HCT116 (cell line): ENCODE measurements at regions not wholly inside any gene's neighbourhood (a gene's known extent, or its start where the extent isn't known, plus 50 kb on each side); places are given as distances from the start of the nearest gene placed in this dataset.

Experiments used
- ATAC-seq: fragments of 200-7000 bp; cut with Tn5 transposase; 2 replicates; pipeline ENCODE4 v1.9.1; 2020; ENCODE audit warnings: mild to moderate bottlenecking, moderate library complexity
- BruUV-seq: library from RNA; stranded (reverse); fragments of 400-500 nt; replicated peaks from 2 replicates; lab custom pipeline; 2021; lab: Mats Ljungman, UMichigan
- CTCF ChIA-PET: fragments of 300-600 bp; sonication (Branson Sonifier 250); formaldehyde crosslinking; loops from one replicate; lab custom pipeline; 2021; ENCODE audit warnings: antibody characterized with exemption; lab: Charles Lee
- POLR2A ChIA-PET: fragments of 300-600, 350-600 bp; sonication (Branson Sonifier 250); formaldehyde crosslinking; loops from one replicate; lab custom pipeline; 2021; ENCODE audit warnings: antibody characterized with exemption; lab: Charles Lee
- RAD21 ChIA-PET, 2 experiments: fragments of 300-600 bp; sonication (Branson Sonifier 250); formaldehyde crosslinking; loops; one replicate each; lab custom pipeline; 2023; ENCODE audit warnings: low total read pairs in 2 of 2; ENCODE audit not compliant: uncharacterized antibody in 2 of 2, unreplicated experiment in 2 of 2, low non-redundant PET in 1 of 2; lab: Charles Lee
- DNase-seq: peaks from one replicate; pipeline ENCODE4 v3.0.0-alpha.2; 2010; ENCODE audit warnings: low read depth, low spot score
- H2AFZ ChIP-seq: fragments of 200-600 bp; shearing (Covaris generic), sonication (generic); 2 replicates; pipeline ENCODE4 v1.6.1; 2017; ENCODE audit warnings: low read depth, mixed run types, mixed read lengths, antibody characterized with exemption, low read length; ENCODE audit not compliant: poor library complexity, severe bottlenecking
- H3K27ac ChIP-seq: 2 replicates; pipeline ENCODE4 v1.5.1; 2012; ENCODE audit warnings: low read depth, low read length
- H3K27me3 ChIP-seq: fragments of 200-600 bp; sonication (generic); 2 replicates; pipeline ENCODE4 v1.6.1; 2016; ENCODE audit warnings: mixed run types, low read length, mixed read lengths; ENCODE audit not compliant: insufficient read depth
- H3K36me3 ChIP-seq, 2 experiments: fragments of 200-500 bp in 1 of 2; fragments of 200-600 bp in 1 of 2; sonication (Bioruptor generic) in 1 of 2; sonication (generic) in 1 of 2; 2 replicates each; pipeline versions ENCODE4 v1.5.1 to v1.6.1; 2014 to 2016; ENCODE audit warnings: low read length in 2 of 2, inconsistent platforms in 1 of 2, mixed read lengths in 1 of 2, mixed run types in 1 of 2; ENCODE audit not compliant: insufficient read depth in 2 of 2, control insufficient read depth in 1 of 2
- H3K4me1 ChIP-seq, 2 experiments: fragments of 200-600 bp in 1 of 2; sonication (generic) in 1 of 2; 2 replicates each; pipeline versions ENCODE4 v1.5.1 to v1.6.1; 2012 to 2017; ENCODE audit warnings: low read length in 2 of 2, inconsistent platforms in 1 of 2, mild to moderate bottlenecking in 1 of 2, mixed read lengths in 1 of 2, mixed run types in 1 of 2, moderate library complexity in 1 of 2; ENCODE audit not compliant: insufficient read depth in 2 of 2, control insufficient read depth in 1 of 2
- H3K4me2 ChIP-seq: fragments of 200-600 bp; sonication (generic); 2 replicates; pipeline ENCODE4 v1.6.1; 2017; ENCODE audit warnings: mixed run types, low read length, mixed read lengths
- H3K4me3 ChIP-seq, 2 experiments: fragments of 200-600 bp in 1 of 2; sonication (generic) in 1 of 2; replicated peaks in 1 of 2; 2 replicates each; pipeline ENCODE4 v1.5.1; 2011 to 2016; ENCODE audit warnings: low read length in 2 of 2, control low read depth in 1 of 2, low read depth in 1 of 2, mild to moderate bottlenecking in 1 of 2, mixed read lengths in 1 of 2, mixed run types in 1 of 2
- H3K79me2 ChIP-seq: fragments of 200-600 bp; sonication (generic); 2 replicates; pipeline ENCODE4 v1.6.1; 2017; ENCODE audit warnings: mild to moderate bottlenecking, mixed run types, low read length, moderate library complexity, mixed read lengths; ENCODE audit not compliant: insufficient read depth
- H3K9ac ChIP-seq: fragments of 200-600 bp; sonication (generic); 2 replicates; pipeline ENCODE4 v1.6.1; 2016; ENCODE audit warnings: low read length, mixed read lengths
- H3K9me2 ChIP-seq: fragments of 200-600 bp; sonication (generic), shearing (Covaris generic); 2 replicates; pipeline ENCODE4 v1.6.1; 2017; ENCODE audit warnings: mixed run types, mild to moderate bottlenecking, moderate library complexity; ENCODE audit not compliant: insufficient read depth
- H3K9me3 ChIP-seq, 2 experiments: fragments of 200-500 bp in 1 of 2; fragments of 200-600 bp in 1 of 2; sonication (Bioruptor generic) in 1 of 2; sonication (generic) in 1 of 2; 2 replicates each; pipeline ENCODE4 v1.6.1; 2014 to 2017; ENCODE audit warnings: low read length in 2 of 2, mixed read lengths in 2 of 2, inconsistent platforms in 1 of 2, low read depth in 1 of 2, mild to moderate bottlenecking in 1 of 2, mixed run types in 1 of 2, moderate library complexity in 1 of 2; ENCODE audit not compliant: control insufficient read depth in 1 of 2, insufficient read depth in 1 of 2
- H4K20me1 ChIP-seq: fragments of 200-600 bp; sonication (generic), shearing (Covaris generic); 2 replicates; pipeline ENCODE4 v1.6.1; 2017; ENCODE audit warnings: mixed run types, mild to moderate bottlenecking, moderate library complexity; ENCODE audit not compliant: insufficient read depth
- CEBPB ChIP-seq: IDR thresholded peaks from 2 replicates; pipeline ENCODE4 v1.6.1; 2012; ENCODE audit warnings: low read depth
- EGR1 ChIP-seq: IDR thresholded peaks from 2 replicates; pipeline ENCODE4 v1.6.1; 2012; ENCODE audit warnings: low read depth
- EZH2 ChIP-seq: fragments of 200-600 bp; sonication (generic); IDR thresholded peaks from 2 replicates; pipeline ENCODE4 v1.6.1; 2017; ENCODE audit warnings: antibody characterized with exemption, mixed run types
- FOSL1 ChIP-seq: IDR thresholded peaks from 2 replicates; pipeline ENCODE4 v1.6.1; 2012; ENCODE audit warnings: low read depth
- JUND ChIP-seq: IDR thresholded peaks from 2 replicates; pipeline ENCODE4 v1.6.1; 2012
- POLR2A ChIP-seq: IDR thresholded peaks from 2 replicates; pipeline ENCODE4 v1.7.0; 2011; ENCODE audit warnings: borderline replicate concordance; ENCODE audit not compliant: insufficient read depth, insufficient read length; ENCODE audit errors: extremely low read depth
- RAD21 ChIP-seq: IDR thresholded peaks from 2 replicates; pipeline ENCODE4 v1.6.1; 2012; ENCODE audit warnings: low read depth, mild to moderate bottlenecking
- SIN3A ChIP-seq: IDR thresholded peaks from 2 replicates; pipeline ENCODE4 v1.6.1; 2012; ENCODE audit warnings: low read depth
- SP1 ChIP-seq: IDR thresholded peaks from 2 replicates; pipeline ENCODE4 v1.6.1; 2012; ENCODE audit warnings: low read depth
- SRF ChIP-seq: IDR thresholded peaks from 2 replicates; pipeline ENCODE4 v1.6.1; 2012; ENCODE audit warnings: low read depth
- TCF7L2 ChIP-seq: IDR thresholded peaks from 2 replicates; pipeline ENCODE4 v1.7.0; 2011; ENCODE audit warnings: borderline replicate concordance, inconsistent platforms; ENCODE audit not compliant: insufficient read depth, insufficient read length; ENCODE audit errors: extremely low read depth
- YY1 ChIP-seq: IDR thresholded peaks from 2 replicates; pipeline ENCODE4 v1.6.1; 2011; ENCODE audit warnings: low read length, low read depth, moderate library complexity, mild to moderate bottlenecking; ENCODE audit not compliant: insufficient replicate concordance; ENCODE audit errors: extremely low read depth
- ZFX ChIP-seq: fragments of 450-650 bp; IDR thresholded peaks from 2 replicates; pipeline ENCODE4 v1.6.1; 2017
- ZNF274 ChIP-seq: fragments of 200-500 bp; sonication (Bioruptor generic); IDR thresholded peaks from 2 replicates; pipeline ENCODE4 v1.6.1; 2014; ENCODE audit warnings: mild to moderate bottlenecking, low read depth, low read length, inconsistent platforms
- intact Hi-C: fragments of 100-400 bp; cut with micrococcal nuclease; formaldehyde crosslinking; loops from 2 replicates; pipeline ENCODE4 v1.10.0; 2022
- TF ChIP-seq, protein P1 (sequence below), 3 experiments: fragments of 200-600 bp in 1 of 3; sonication (generic) in 1 of 3; IDR thresholded peaks in 2 of 3; conservative IDR thresholded peaks in 1 of 3; 2 replicates each; pipeline ENCODE4 v1.5.1; 2012 to 2017; ENCODE audit warnings: low read depth in 2 of 3, low read length in 2 of 3, antibody characterized with exemption in 1 of 3, borderline replicate concordance in 1 of 3, control low read depth in 1 of 3, mild to moderate bottlenecking in 1 of 3, mixed read lengths in 1 of 3, mixed run types in 1 of 3, moderate library complexity in 1 of 3; ENCODE audit not compliant: insufficient read depth in 1 of 3
- TF ChIP-seq, protein P2 (sequence below): IDR thresholded peaks from 2 replicates; pipeline ENCODE4 v1.6.1; 2012; ENCODE audit warnings: low read depth
- TF ChIP-seq, protein P3 (sequence below): IDR thresholded peaks from 2 replicates; pipeline ENCODE4 v1.6.1; 2012
- TF ChIP-seq, protein P4 (sequence below): IDR thresholded peaks from 2 replicates; pipeline ENCODE4 v1.6.1; 2011; ENCODE audit warnings: mild to moderate bottlenecking, low read length, moderate library complexity; ENCODE audit not compliant: insufficient replicate concordance; ENCODE audit errors: extremely low read depth
- TF ChIP-seq, protein P5 (sequence below): IDR thresholded peaks from 2 replicates; pipeline ENCODE4 v1.6.1; 2012

DNA sequence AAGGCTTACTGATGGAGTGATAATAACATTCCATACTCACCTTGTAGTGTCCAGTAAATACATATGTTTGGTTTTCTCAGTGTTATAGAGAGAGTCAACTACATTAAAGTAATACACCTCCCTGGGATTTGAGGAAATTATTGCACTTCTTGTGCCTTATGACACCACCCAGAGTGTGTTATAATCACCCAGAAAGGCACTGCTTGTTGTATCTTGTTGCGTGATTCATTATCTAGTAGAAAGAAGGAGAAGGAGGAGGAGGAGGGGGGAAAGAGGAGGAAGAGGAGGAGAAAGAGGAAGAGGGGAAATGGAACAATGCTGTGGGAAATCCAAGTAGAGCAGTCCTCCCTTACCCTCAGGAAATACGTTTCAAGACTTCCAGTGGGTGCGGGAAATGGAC, 661.8 kb upstream of the WWC1 start:
- Histone ChIP-seq H3K9me3 (no peaks in the 10 kb centered on the region), H3K4me3 (no peak overlapping the region), H3K4me2 (no peak overlapping the region), H3K4me1 (no peaks in the 10 kb centered on the region), H2AFZ (no peak overlapping the region), H3K9me2 (no peaks in the 10 kb centered on the region), H3K27me3 (peaks cover 39% of the 10 kb centered on the region), H3K9ac (no peak overlapping the region), H3K27ac (no peak overlapping the region), H4K20me1 (no peaks in the 10 kb centered on the region), H3K36me3 (no peaks in the 10 kb centered on the region), H3K79me2 (no peaks in the 10 kb centered on the region)
- CTCF ChIA-PET, result no interaction called here
- no TSS peak for BruUV-seq
- ATAC-seq, result no peak
- no peak for DNase-seq
- POLR2A ChIA-PET, result no interaction called here
- TF ChIP-seq CEBPB (no peak), FOSL1 (no peak), POLR2A (no peak), SRF (no peak), SP1 (no peak), ZFX (no peak), EZH2 (no peak), ZNF274 (no peak), EGR1 (no peak), RAD21 (no peak), JUND (no peak), SIN3A (no peak), TCF7L2 (no peak), YY1 (no peak)
- TF ChIP-seq, protein P1, sequence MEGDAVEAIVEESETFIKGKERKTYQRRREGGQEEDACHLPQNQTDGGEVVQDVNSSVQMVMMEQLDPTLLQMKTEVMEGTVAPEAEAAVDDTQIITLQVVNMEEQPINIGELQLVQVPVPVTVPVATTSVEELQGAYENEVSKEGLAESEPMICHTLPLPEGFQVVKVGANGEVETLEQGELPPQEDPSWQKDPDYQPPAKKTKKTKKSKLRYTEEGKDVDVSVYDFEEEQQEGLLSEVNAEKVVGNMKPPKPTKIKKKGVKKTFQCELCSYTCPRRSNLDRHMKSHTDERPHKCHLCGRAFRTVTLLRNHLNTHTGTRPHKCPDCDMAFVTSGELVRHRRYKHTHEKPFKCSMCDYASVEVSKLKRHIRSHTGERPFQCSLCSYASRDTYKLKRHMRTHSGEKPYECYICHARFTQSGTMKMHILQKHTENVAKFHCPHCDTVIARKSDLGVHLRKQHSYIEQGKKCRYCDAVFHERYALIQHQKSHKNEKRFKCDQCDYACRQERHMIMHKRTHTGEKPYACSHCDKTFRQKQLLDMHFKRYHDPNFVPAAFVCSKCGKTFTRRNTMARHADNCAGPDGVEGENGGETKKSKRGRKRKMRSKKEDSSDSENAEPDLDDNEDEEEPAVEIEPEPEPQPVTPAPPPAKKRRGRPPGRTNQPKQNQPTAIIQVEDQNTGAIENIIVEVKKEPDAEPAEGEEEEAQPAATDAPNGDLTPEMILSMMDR (IDR thresholded peaks at IDR 0.05 in 2 of 3, conservative IDR thresholded peaks at IDR 0.05 in 1 of 3; ENCODE audit: borderline replicate concordance in 1 of 3, insufficient read depth in 1 of 3, low read depth in 2 of 3, low read length in 2 of 3), result no peak
- TF ChIP-seq, protein P2, sequence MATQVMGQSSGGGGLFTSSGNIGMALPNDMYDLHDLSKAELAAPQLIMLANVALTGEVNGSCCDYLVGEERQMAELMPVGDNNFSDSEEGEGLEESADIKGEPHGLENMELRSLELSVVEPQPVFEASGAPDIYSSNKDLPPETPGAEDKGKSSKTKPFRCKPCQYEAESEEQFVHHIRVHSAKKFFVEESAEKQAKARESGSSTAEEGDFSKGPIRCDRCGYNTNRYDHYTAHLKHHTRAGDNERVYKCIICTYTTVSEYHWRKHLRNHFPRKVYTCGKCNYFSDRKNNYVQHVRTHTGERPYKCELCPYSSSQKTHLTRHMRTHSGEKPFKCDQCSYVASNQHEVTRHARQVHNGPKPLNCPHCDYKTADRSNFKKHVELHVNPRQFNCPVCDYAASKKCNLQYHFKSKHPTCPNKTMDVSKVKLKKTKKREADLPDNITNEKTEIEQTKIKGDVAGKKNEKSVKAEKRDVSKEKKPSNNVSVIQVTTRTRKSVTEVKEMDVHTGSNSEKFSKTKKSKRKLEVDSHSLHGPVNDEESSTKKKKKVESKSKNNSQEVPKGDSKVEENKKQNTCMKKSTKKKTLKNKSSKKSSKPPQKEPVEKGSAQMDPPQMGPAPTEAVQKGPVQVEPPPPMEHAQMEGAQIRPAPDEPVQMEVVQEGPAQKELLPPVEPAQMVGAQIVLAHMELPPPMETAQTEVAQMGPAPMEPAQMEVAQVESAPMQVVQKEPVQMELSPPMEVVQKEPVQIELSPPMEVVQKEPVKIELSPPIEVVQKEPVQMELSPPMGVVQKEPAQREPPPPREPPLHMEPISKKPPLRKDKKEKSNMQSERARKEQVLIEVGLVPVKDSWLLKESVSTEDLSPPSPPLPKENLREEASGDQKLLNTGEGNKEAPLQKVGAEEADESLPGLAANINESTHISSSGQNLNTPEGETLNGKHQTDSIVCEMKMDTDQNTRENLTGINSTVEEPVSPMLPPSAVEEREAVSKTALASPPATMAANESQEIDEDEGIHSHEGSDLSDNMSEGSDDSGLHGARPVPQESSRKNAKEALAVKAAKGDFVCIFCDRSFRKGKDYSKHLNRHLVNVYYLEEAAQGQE, result no peak
- TF ChIP-seq, protein P3, sequence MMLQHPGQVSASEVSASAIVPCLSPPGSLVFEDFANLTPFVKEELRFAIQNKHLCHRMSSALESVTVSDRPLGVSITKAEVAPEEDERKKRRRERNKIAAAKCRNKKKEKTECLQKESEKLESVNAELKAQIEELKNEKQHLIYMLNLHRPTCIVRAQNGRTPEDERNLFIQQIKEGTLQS, result no peak
- TF ChIP-seq, protein P4, sequence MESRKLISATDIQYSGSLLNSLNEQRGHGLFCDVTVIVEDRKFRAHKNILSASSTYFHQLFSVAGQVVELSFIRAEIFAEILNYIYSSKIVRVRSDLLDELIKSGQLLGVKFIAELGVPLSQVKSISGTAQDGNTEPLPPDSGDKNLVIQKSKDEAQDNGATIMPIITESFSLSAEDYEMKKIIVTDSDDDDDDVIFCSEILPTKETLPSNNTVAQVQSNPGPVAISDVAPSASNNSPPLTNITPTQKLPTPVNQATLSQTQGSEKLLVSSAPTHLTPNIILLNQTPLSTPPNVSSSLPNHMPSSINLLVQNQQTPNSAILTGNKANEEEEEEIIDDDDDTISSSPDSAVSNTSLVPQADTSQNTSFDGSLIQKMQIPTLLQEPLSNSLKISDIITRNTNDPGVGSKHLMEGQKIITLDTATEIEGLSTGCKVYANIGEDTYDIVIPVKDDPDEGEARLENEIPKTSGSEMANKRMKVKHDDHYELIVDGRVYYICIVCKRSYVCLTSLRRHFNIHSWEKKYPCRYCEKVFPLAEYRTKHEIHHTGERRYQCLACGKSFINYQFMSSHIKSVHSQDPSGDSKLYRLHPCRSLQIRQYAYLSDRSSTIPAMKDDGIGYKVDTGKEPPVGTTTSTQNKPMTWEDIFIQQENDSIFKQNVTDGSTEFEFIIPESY, result no peak
- TF ChIP-seq, protein P5, sequence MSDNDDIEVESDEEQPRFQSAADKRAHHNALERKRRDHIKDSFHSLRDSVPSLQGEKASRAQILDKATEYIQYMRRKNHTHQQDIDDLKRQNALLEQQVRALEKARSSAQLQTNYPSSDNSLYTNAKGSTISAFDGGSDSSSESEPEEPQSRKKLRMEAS, result no peak
- intact Hi-C loops, result no loop called here
- RAD21 ChIA-PET, result no interaction called here
